ENCODE measurements at regions not wholly inside any gene's neighbourhood (a gene's known extent, or its start where the extent isn't known, plus 50 kb on each side); places are given as distances from the start of the nearest gene placed in this dataset.

DNA sequence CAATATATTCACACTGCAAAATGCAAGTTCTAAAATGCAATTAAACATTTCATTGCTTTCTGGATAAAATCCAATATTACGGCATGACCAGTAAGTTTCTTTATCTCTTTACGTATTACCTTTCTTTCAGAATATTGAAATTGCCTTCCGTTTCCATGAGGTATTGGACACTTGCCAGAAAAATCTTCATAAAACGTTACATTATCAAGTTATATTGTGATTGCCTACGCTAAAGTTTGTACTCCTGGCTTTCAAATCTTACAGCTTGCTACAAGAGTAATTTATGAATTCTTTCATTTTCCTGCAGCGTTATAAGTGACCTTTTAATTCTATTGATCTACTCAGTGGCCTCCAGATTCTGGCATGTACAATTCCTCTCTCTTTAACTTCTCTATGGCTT lies 1349.3 kb downstream of the OTOL1 start:
- H3K27me3 ChIP-seq (ENCODE audit: insufficient read depth, low read length) = no peaks in the 10 kb centered on the region

GRCh38 chr3:162847511-162847910 lies 1350.9 kb downstream of the OTOL1 start:
- no peaks in the 10 kb centered on the region for H3K9me3 ChIP-seq (ENCODE audit: insufficient read depth, low read depth, low read length)
- Mint-ChIP-seq H3K36me3 (ENCODE audit: low read depth, unreplicated experiment) (no peaks in the 10 kb centered on the region), H3K27ac (ENCODE audit: unreplicated experiment) (no peak overlapping the region), H3K4me3 (ENCODE audit: unreplicated experiment) (no peak overlapping the region), H3K27me3 (ENCODE audit: low read depth, unreplicated experiment) (no peaks in the 10 kb centered on the region), H3K9me3 (ENCODE audit: unreplicated experiment) (no peaks in the 10 kb centered on the region), H3K4me1 (ENCODE audit: low read depth, unreplicated experiment) (no peaks in the 10 kb centered on the region)
- H3K4me2 ChIP-seq (ENCODE audit: low read length) = no peak overlapping the region
- FAIRE-seq (no peak), DNase-seq (ENCODE audit: low read depth) (no peak)
- H3K36me3 ChIP-seq (ENCODE audit: insufficient read depth, low read length) = no peaks in the 10 kb centered on the region
- H3K9ac ChIP-seq (ENCODE audit: low read length) = no peak overlapping the region
- TF ChIP-seq EZH2 (IDR thresholded peaks at IDR 0.05; ENCODE audit: insufficient read depth, low read length) (no peak), CTCF (IDR thresholded peaks at IDR 0.05; ENCODE audit: insufficient read depth, low read depth, low read length) (no peak)
- no peaks in the 10 kb centered on the region for H3K79me2 ChIP-seq (ENCODE audit: insufficient read depth, low read length)
- H2AFZ ChIP-seq (ENCODE audit: low read depth, low read length) = no peak overlapping the region
- no peak overlapping the region for H3K27ac ChIP-seq (ENCODE audit: low read depth, low read length)
- no peaks in the 10 kb centered on the region for H3K27me3 ChIP-seq (ENCODE audit: insufficient read depth, low read length)
- no peak overlapping the region for H3K4me3 ChIP-seq (ENCODE audit: insufficient read depth, low read depth, low read length)
- H4K20me1 ChIP-seq (ENCODE audit: insufficient read depth, low read length) = no peaks in the 10 kb centered on the region
- no peaks in the 10 kb centered on the region for H3K4me1 ChIP-seq (ENCODE audit: insufficient read depth, low read length)

More for the DNA sequence above, 1349.3 kb downstream of the OTOL1 start:
- Histone ChIP-seq H3K9me3 (ENCODE audit: insufficient read depth, low read depth, low read length) (no peaks in the 10 kb centered on the region), H3K4me2 (ENCODE audit: low read length) (no peak overlapping the region), H3K36me3 (ENCODE audit: insufficient read depth, low read length) (no peaks in the 10 kb centered on the region), H3K4me3 (ENCODE audit: insufficient read depth, low read depth, low read length) (no peak overlapping the region), H3K9ac (ENCODE audit: low read length) (no peak overlapping the region), H3K4me1 (ENCODE audit: insufficient read depth, low read length) (no peaks in the 10 kb centered on the region), H2AFZ (ENCODE audit: low read depth, low read length) (no peak overlapping the region), H4K20me1 (ENCODE audit: insufficient read depth, low read length) (no peaks in the 10 kb centered on the region), H3K79me2 (ENCODE audit: insufficient read depth, low read length) (no peaks in the 10 kb centered on the region), H3K27ac (ENCODE audit: low read depth, low read length) (no peak overlapping the region)
- no peaks in the 10 kb centered on the region for H3K36me3 Mint-ChIP-seq (ENCODE audit: low read depth, unreplicated experiment)
- no peaks in the 10 kb centered on the region for H3K9me3 Mint-ChIP-seq (ENCODE audit: unreplicated experiment)
- no peak overlapping the region for H3K27ac Mint-ChIP-seq (ENCODE audit: unreplicated experiment)
- H3K27me3 Mint-ChIP-seq (ENCODE audit: low read depth, unreplicated experiment) = no peaks in the 10 kb centered on the region
- H3K4me3 Mint-ChIP-seq (ENCODE audit: unreplicated experiment) = no peak overlapping the region
- DNase-seq (ENCODE audit: low read depth) (no peak), FAIRE-seq (no peak)
- TF ChIP-seq EZH2 (IDR thresholded peaks at IDR 0.05; ENCODE audit: insufficient read depth, low read length) (no peak), CTCF (IDR thresholded peaks at IDR 0.05; ENCODE audit: insufficient read depth, low read depth, low read length) (no peak)
- H3K4me1 Mint-ChIP-seq (ENCODE audit: low read depth, unreplicated experiment) = no peaks in the 10 kb centered on the region

- H3K27me3 Mint-ChIP-seq (ENCODE audit: low read depth, unreplicated experiment) = no peaks in the 10 kb centered on the region
- Histone ChIP-seq H4K20me1 (ENCODE audit: insufficient read depth, low read length) (no peaks in the 10 kb centered on the region), H2AFZ (ENCODE audit: low read depth, low read length) (no peak overlapping the region), H3K27me3 (ENCODE audit: insufficient read depth, low read length) (no peaks in the 10 kb centered on the region), H3K9me3 (ENCODE audit: insufficient read depth, low read depth, low read length) (no peaks in the 10 kb centered on the region), H3K79me2 (ENCODE audit: insufficient read depth, low read length) (no peaks in the 10 kb centered on the region), H3K4me1 (ENCODE audit: insufficient read depth, low read length) (no peaks in the 10 kb centered on the region), H3K9ac (ENCODE audit: low read length) (no peak overlapping the region), H3K36me3 (ENCODE audit: insufficient read depth, low read length) (no peaks in the 10 kb centered on the region), H3K4me2 (ENCODE audit: low read length) (no peak overlapping the region), H3K27ac (ENCODE audit: low read depth, low read length) (no peak overlapping the region), H3K4me3 (ENCODE audit: insufficient read depth, low read depth, low read length) (no peak overlapping the region)
- H3K36me3 Mint-ChIP-seq (ENCODE audit: low read depth, unreplicated experiment) = no peaks in the 10 kb centered on the region
- no peaks in the 10 kb centered on the region for H3K4me1 Mint-ChIP-seq (ENCODE audit: low read depth, unreplicated experiment)
- FAIRE-seq (no peak), DNase-seq (ENCODE audit: low read depth) (no peak)
- H3K27ac Mint-ChIP-seq (ENCODE audit: unreplicated experiment) = no peak overlapping the region
- TF ChIP-seq CTCF (IDR thresholded peaks at IDR 0.05; ENCODE audit: insufficient read depth, low read depth, low read length) (no peak), EZH2 (IDR thresholded peaks at IDR 0.05; ENCODE audit: insufficient read depth, low read length) (no peak)
- peaks cover 4% of the 10 kb centered on the region for H3K9me3 Mint-ChIP-seq (ENCODE audit: unreplicated experiment)
- H3K4me3 Mint-ChIP-seq (ENCODE audit: unreplicated experiment) = no peak overlapping the region
Observed at GRCh38 chr3:162863579-162863978, 1367.0 kb downstream of the OTOL1 start.
